OCI-LY7 (cell line): ENCODE measurements at regions not wholly inside any gene's neighbourhood (a gene's known extent, or its start where the extent isn't known, plus 50 kb on each side); places are given as distances from the start of the nearest gene placed in this dataset.

Experiments used
- EZH2phosphoT487 ChIP-seq: fragments of 200-600 bp; sonication (generic); IDR thresholded peaks from 2 replicates; pipeline ENCODE4 v1.6.1; 2018; ENCODE audit warnings: low read depth, borderline replicate concordance, mild to moderate bottlenecking, mixed run types, antibody characterized with exemption, low read length, moderate library complexity, mixed read lengths
- TF ChIP-seq, protein P1 (sequence below): fragments of 200-600 bp; sonication (generic); conservative IDR thresholded peaks from 2 replicates; pipeline ENCODE4 v1.5.1; 2014; ENCODE audit warnings: mild to moderate bottlenecking, antibody characterized with exemption, low read length, moderate library complexity, mixed read lengths

DNA sequence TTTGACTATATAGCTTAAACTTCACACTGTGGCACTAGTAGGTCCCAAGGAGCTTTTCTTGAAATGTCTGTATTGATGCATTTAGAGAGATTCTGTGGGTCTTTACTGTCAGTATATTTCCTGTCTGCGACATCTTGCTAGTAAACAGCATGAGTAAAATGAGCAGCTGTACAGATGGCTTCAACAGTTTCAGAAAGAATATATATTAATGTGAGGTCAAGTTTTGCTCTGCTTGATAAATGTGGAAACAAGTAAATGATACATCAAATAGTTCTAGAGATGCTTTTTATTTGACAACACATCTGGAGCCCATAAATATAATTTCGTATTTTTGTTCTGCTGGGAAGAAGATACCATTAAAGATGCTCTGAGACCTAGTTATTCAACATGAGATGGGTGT lies 310.9 kb upstream of the COL3A1 start:
- TF ChIP-seq, protein P1, sequence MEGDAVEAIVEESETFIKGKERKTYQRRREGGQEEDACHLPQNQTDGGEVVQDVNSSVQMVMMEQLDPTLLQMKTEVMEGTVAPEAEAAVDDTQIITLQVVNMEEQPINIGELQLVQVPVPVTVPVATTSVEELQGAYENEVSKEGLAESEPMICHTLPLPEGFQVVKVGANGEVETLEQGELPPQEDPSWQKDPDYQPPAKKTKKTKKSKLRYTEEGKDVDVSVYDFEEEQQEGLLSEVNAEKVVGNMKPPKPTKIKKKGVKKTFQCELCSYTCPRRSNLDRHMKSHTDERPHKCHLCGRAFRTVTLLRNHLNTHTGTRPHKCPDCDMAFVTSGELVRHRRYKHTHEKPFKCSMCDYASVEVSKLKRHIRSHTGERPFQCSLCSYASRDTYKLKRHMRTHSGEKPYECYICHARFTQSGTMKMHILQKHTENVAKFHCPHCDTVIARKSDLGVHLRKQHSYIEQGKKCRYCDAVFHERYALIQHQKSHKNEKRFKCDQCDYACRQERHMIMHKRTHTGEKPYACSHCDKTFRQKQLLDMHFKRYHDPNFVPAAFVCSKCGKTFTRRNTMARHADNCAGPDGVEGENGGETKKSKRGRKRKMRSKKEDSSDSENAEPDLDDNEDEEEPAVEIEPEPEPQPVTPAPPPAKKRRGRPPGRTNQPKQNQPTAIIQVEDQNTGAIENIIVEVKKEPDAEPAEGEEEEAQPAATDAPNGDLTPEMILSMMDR, result no peak
- TF ChIP-seq EZH2phosphoT487, result no peak
